NCI-H774 (cell line): ENCODE measurements at regions not wholly inside any gene's neighbourhood (a gene's known extent, or its start where the extent isn't known, plus 50 kb on each side); places are given as distances from the start of the nearest gene placed in this dataset.

Experiments used
- DNase-seq: peaks from one replicate; lab custom pipeline; 2025; lab: John Stamatoyannopoulos, UW

- DNase-seq: no peak
Observed at GRCh38 chr1:103854279-103854678, 104.6 kb downstream of the AMY1C start.

DNA sequence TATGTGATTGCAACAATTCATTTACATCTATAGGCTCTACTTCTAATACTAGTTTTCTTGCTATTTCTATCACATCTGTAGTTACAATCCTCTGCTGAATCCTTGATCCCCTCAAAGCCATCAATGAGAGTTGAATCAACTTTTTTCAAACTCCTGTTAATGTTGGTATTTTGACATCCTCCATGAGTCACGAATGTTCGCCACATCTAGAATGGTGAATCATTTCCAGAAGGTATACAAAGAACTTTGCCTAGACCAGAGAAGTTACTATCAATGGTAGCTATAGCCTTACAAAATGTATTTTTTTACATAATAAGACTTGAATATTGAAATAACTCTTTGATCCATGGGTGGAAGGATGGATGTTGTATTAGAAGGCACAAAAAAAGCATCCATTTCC is 110.0 kb downstream of the AMY1C start:
- no peak for DNase-seq

GRCh38 chr1:103898576-103899345 is 149.1 kb downstream of the AMY1C start:
- DNase-seq: no peak

DNA sequence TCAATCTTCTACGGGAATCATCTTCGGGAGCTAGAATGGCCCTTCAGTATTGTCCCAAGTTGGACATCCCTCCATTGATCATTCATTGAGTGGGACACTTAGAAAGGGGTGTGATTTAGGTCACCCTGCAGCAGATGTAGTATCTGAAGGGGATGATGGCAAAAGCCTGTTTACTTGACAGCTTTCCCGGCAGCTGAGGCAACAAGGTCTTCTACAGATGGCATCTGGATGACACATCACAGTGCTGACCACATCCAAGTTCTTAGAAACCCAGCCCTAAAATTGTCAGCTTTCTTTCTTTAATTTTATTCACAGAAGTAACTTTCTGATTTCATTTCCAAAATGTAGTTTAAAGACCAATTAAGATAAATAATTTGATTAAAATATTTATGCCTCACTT is 150.3 kb downstream of the AMY1C start:
- no peak for DNase-seq

DNA sequence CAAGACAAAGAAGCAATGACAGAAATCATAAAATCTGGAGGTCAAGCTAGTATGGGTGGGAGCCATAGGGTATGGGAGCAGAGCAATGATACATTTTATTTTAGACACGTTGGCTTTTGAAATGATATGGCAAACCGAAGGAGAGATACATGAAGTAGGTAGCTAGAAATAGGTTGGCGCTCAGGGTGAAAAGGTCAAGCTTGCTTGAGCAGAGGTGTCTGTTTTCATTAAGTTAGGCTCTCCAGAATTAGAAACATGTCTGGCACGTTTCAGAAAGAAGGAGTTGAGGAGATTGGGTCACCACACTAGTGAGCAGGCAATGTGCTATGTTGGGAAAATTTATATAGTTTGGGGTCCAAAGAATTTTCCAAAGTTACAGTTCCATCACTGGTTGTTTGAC is 151.4 kb downstream of the AMY1C start:
- no peak for DNase-seq

GRCh38 chr1:103905363-103905762 is 155.7 kb downstream of the AMY1C start:
- DNase-seq: no peak

DNA sequence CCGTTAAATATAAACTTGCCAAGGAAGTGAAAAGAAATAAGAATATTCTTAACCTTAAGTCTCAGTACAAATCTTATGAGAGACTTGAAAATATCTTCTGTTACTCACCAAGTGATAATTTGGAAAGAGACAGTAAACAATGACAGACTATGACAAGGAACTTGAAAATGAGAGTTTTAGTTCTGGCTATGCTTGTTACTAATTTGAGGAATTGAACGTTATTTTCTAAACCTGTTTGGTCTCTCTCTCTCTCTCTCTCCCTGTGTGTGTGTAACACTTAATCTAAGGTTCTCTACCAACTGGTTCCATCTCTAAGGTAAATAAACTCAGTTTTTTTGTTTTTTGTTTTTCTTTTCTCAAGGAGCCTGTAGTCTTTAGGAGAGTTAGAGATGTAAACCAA is 161.8 kb downstream of the AMY1C start:
- DNase-seq: no peak

- no peak for DNase-seq
Observed at GRCh38 chr1:103917795-103918194, 168.1 kb downstream of the AMY1C start.

GRCh38 chr1:103931891-103932290 is 182.2 kb downstream of the AMY1C start:
- no peak for DNase-seq

DNA sequence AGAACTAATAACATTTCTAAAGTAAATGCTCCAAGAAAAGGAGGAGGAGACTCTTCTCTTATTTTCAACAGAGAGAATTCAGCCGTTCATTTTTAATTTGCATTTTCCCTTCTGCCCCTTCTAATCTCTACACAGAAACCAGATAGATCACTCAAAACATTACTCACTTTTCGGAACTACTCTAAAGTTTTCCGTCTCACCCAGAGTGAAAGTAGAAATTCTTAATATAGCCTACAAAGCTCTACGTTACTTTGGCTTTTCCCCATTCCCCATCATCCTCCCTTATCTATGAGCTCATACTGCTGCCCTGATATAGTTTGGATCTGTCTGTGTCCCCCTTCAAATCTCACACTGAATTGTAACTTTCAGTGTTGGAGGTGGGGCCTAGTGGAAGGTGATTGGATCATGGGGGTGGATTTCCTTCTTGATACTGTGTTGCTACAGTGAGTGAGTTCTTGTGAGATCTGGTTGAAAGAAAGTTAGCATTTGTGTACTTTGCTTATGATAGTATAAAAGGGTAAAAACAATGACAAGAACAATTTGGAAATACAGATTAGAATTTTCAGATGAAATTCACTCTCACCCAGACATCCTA is 188.2 kb downstream of the AMY1C start:
- DNase-seq: no peak

DNA sequence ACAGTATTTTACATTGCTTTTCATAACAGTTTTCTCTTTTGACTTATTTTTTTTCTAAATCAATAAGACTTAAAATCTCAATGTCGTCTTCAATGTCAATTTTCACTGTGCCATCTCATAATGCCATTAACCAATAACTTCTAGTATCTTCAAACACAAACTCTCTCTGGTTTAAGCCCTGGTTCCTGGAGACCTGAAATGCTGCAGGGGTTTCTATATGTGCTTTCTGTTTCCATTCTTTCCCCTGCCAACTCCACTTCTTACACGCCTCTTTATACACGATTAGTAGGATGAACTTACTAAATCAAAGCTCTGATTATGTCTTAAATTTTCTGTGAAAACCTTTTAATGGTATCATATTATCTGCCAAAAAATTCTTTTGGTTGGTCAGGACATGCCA is 191.4 kb downstream of the AMY1C start:
- DNase-seq: no peak

DNA sequence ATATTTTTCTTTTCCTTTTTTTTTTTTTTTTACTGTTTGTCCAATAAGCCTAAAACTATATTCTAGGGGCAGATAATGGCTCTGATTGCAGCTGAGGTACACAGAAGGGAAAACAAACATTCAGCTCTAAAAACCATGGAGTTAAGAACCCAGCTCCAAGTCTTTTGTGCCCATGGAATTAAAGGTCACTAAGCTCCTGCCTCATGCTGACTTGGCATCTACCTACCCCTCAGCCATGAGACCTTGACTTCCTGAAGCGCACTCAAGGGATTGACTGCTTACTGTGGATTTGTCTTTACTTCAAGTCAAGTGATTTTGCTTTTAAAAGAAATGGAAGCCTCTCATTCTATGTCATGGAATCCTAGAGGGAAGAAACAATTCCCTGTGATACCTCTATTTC is 192.3 kb downstream of the AMY1C start:
- DNase-seq: no peak

- no peak for DNase-seq
Observed at GRCh38 chr1:103945774-103946173, 196.1 kb downstream of the AMY1C start.

DNA sequence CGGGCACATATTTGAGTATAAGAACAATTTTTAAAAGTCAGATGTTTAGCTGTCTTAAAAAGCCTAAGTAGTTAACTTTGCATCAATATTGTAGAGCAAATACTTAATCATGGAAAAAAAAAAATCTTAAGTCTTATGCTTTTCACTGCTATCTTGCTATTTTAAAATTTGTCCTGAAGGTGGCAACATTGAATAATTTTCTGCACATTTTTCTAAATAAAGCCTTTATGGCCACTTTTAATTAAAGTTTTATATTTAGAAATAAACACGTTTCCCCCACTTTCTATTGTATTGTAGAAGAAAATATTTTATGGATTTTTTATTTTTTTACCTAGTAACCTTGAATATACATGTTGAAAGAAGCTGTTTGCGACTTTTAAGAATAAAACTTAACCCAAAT is 198.8 kb downstream of the AMY1C start:
- no peak for DNase-seq

DNA sequence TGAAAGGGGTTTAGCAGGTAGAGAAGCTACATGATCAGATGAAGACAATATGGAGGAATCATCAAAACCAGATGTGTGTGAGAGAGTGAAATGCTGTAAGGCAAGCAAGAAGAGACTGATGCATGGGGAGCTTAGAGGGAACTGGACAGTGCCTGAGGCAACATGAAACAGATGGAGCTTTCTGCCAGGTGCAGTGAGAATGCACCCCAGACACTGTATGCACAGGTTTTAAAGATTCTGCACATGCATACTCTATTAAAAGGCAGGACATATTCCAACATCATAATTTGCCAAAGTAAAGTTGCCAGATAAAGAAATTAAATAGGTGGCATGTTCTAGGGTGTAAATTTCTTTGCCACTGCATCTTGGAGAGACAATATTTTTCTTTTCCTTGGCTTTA is 200.1 kb downstream of the AMY1C start:
- DNase-seq: no peak

GRCh38 chr1:103953386-103953785 is 203.7 kb downstream of the AMY1C start:
- no peak for DNase-seq

- DNase-seq: no peak
Observed at GRCh38 chr1:103958699-103959098, 209.0 kb downstream of the AMY1C start.

GRCh38 chr1:103959565-103959964 is 209.9 kb downstream of the AMY1C start:
- DNase-seq: no peak

DNA sequence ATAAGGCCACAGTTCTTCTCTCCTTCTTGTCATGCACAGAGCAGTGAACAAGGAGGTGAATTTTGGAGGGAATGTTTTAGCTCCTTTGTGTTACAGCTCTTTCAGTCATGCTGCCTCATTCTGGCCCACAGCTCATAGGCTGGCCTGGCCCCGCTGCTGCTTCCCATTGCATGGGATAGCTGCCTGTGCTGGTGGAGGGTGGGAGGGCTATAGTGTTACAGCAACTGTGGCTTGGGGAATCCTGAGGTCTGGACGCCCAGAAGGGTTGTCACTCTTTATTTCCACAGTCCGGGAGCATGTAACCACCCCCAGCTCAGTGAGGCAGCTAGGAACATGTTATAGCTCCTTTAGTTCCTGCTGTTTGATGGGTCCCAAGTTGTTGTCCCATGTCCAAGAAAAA is 210.3 kb downstream of the AMY1C start:
- DNase-seq: no peak

- no peak for DNase-seq
Observed at GRCh38 chr1:103960710-103961109, 211.0 kb downstream of the AMY1C start.

GRCh38 chr1:103986792-103987191 is 237.1 kb downstream of the AMY1C start:
- no peak for DNase-seq

DNA sequence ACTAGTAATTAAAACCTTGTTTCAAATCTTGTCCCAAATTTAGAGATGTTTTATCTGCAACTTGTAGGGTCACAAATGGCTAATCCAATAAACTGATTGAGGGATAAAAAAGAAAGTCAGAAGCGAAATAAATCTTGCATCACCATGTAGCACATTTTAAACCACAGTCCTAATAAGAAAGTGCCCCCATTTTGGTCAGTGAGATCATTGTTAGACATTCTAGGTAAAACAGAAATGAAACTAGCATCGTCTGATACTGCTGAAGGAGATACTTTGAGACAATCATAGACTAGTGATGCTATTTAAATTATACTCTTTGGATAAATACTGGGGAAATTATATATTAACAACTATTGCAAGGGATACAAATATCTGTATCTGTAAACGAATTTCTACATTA is 247.9 kb downstream of the AMY1C start:
- DNase-seq: no peak

GRCh38 chr1:104018922-104019674 is 269.4 kb downstream of the AMY1C start:
- no peak for DNase-seq
